ENCODE measurements at regions not wholly inside any gene's neighbourhood (a gene's known extent, or its start where the extent isn't known, plus 50 kb on each side); places are given as distances from the start of the nearest gene placed in this dataset.
"Not testable (repeated sequence)": the region's sequence is repeated elsewhere in the genome, so short reads cannot be mapped to it uniquely, and the experiment has no call there.

DNA sequence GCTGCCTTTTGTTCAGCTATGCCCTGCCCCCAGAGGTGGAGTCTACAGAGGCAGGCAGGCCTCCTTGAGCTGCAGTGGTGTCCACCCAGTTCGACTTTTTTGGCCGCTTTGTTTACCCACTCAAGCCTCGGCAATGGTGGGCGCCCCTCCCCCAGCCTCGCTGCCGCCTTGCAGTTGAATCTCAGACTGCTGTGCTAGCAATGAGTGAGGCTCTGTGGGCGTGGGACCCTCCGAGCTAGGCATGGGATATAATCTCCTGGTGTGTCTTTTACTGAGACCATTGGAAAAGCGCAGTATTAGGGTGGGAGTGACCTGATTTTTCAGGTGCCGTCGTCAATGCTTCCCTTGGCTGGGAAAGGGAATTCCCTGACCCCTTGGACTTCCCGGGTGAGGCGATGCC lies 279.3 kb downstream of the PTH2R start:
- DNase-seq (ENCODE audit: low spot score): not testable (repeated sequence)

GRCh38 chr2:208686665-208687064 lies 280.1 kb downstream of the PTH2R start:
- no peak for DNase-seq (ENCODE audit: low spot score)

- DNase-seq (ENCODE audit: low spot score): not testable (repeated sequence)
Measured at GRCh38 chr2:208687720-208688119, 281.1 kb downstream of the PTH2R start.

- DNase-seq (ENCODE audit: low spot score): no peak
Measured at GRCh38 chr2:208698114-208698513, 291.5 kb downstream of the PTH2R start.

DNA sequence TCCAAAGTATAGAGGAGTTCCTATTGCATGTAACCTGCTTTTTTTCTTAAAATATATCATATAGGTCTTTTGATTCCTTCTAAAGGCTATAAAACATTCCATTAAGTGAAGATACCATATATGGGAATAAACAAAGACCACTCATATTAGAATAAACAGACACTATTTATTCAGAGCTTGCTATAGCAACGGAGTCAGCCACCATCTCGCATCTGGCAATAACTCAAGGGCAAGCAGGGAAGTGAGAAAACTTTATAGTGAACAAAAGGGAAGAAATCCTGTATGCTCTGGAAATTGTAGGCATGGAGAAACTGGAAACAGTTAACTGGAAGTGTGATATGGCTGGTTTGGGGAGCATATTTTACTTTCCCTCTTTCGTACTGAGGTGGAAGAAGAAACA lies 301.9 kb downstream of the PTH2R start:
- no peak for DNase-seq (ENCODE audit: low spot score)

GRCh38 chr2:208711598-208711997 lies 305.0 kb downstream of the PTH2R start:
- no peak for DNase-seq (ENCODE audit: low spot score)

- no peak for DNase-seq (ENCODE audit: low spot score)
Measured at GRCh38 chr2:208713066-208713745, 306.6 kb downstream of the PTH2R start.

DNA sequence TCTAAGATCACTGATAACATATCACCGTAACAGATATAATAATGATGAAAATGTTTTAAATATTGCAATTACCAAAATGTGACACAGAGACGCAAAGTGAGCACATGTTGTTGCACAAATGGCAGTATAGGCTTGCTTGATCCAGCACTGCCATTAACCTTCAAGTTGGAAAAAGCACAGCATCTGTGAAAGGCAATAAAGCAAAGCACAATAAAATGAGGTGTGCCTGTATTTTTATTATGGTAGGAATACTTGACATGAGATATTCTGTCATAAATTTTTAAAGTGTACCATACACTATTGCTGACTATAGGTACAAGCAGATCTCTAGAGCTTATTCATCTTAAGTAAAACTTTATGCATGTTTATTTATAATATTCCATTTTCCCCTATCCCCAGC lies 312.2 kb downstream of the PTH2R start:
- no peak for DNase-seq (ENCODE audit: low spot score)

- DNase-seq (ENCODE audit: low spot score): no peak
Measured at GRCh38 chr2:208722731-208723130, 316.1 kb downstream of the PTH2R start.

DNA sequence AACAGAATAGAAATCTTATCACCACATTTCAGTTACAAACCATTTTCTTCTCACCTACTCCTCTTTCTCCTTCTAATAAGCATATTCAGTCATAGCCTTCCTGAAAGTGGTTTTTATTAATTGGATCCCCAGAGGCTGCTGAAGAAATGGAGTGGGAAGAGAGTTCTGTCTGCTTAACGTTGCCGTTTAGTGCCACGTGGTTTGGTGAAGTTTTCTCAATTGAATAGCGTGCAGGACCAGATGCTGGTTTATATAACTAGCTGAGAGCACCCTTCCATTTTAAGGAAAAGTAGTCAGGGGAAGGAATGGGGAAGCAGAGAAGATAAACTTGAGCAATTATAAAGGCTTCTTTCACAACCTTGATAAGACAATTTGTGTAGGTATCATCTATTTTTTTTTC lies 318.7 kb downstream of the PTH2R start:
- DNase-seq (ENCODE audit: low spot score): no peak

DNA sequence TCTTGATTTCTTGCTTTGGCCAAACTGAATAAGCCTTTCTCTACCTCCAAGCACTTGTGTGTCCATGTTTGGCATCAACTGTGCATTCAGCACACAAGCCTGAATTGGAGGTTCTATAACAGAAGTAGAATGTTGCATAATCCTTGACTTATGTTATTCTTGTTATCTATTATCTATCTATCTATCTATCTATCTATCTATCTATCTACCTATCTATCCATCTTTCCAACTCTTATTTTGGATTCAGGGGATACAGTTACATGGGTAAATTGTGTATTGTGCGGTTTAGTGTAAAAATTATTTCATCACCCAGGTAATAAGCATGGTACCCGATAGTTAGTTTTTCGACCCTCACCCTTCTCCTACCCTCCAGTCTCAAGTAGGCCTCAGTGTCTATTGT lies 319.6 kb downstream of the PTH2R start:
- no peak for DNase-seq (ENCODE audit: low spot score)

DNA sequence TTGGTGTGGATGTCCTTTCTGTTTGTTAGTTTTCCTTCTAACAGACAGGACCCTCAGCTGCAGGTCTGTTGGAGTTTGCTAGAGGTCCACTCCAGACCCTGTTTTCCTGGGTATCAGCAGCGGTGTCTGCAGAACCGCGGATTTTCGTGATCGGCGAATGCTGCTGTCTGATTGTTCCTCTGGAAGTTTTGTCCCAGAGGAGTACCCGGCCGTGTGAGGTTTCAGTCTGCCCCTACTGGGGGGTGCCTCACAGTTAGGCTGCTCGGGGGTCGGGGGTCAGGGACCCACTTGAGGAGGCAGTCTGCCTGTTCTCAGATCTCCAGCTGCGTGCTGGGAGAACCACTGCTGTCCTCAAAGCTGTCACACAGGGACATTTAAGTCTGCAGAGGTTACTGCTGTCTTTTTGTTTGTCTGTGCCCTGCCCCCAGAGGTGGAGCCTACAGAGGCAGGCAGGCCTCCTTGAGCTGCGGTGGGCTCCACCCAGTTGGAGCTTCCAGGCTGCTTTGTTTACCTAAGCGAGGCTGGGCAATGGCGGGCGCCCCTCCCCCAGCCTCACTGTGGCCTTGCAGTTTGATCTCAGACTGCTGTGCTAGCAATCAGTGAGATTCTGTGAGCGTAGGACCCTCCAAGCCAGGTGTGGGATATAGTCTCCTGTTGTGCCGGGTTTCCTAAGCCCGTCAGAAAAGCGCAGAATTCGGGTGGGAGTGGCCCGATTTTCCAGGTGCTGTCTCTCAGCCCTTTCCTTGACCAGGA lies 345.2 kb downstream of the PTH2R start:
- not testable (repeated sequence) for DNase-seq (ENCODE audit: low spot score)

- no peak for DNase-seq (ENCODE audit: low spot score)
Measured at GRCh38 chr2:208757364-208757763, 350.8 kb downstream of the PTH2R start.

DNA sequence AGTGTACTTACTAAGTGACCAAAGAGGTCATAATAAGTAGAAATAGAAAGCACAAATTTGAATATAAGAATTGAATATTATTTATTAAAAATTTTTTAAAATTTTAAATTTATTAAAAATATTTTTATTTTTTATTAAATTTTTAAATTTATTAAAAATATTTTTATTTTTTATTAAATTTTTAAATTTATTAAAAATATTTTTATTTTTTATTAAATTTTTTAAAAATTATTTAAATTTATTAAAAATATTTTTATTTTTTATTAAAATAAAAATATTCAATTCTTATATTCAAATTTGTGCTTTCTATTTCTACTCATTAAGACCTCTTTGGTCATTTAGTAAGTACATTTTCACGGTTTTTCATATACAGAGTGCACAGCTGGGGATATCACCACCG lies 366.5 kb downstream of the PTH2R start:
- not testable (repeated sequence) for DNase-seq (ENCODE audit: low spot score)

- no peak for DNase-seq (ENCODE audit: low spot score)
Measured at GRCh38 chr2:208781166-208781565, 374.6 kb downstream of the PTH2R start.

DNA sequence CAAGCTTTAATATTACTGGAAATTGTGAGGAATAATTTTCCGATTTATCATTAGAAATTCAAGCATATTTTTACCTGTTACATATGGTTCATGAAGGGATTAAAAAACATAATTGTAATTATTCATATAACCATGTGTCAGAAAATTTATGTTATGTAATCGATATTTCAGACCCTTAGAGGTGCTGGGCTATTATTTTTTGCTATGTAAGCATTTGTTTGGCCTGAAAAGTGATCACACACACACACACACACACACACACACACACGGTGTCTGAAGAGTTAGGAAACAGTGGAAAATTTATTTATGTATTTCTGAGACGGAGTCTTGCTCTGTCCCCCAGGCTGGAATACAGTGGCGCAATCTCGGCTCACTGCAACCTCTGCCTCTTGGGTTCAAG lies 375.5 kb downstream of the PTH2R start:
- DNase-seq (ENCODE audit: low spot score): no peak

DNA sequence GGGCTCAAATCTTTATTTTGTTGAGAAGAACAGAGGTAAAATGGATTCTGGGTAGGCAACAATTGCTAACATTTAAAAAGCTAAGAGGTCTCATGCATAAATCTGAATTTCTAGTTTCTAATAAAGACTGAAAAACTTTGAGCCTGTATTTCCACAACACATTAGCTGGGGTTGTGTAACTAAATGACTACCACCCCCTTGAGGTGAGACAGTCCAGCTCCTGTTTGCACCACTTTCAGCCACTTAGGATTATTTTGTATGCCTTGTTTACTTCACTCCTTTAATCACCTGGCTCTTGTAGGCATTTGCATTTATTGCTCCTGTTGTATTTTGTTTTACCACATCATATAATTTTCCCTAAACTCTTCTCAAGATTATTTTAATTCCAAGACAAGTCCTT lies 376.6 kb downstream of the PTH2R start:
- DNase-seq (ENCODE audit: low spot score): no peak

GRCh38 chr2:208784774-208785173 lies 378.2 kb downstream of the PTH2R start:
- DNase-seq (ENCODE audit: low spot score): not testable (repeated sequence)

GRCh38 chr2:208791257-208791656 lies 384.7 kb downstream of the PTH2R start:
- DNase-seq (ENCODE audit: low spot score): no peak

DNA sequence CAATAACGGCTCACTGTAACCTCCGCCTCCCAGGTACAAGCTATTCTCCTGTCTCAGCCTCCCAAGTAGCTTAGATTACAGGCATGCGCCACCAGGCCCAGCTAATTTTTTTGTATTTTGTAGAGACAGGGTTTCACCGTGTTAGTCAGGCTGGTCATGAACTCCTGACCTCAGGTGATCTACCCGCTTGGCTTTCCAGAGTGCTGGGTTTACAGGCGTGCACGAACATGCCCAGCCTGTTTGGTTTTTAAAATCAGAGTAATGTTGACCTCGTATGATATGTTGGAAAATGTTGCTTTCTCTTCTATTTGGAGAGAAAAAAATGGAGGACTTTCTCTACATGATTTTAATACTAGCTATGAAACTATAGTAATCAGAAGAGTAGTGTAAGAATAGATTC lies 386.2 kb downstream of the PTH2R start:
- no peak for DNase-seq (ENCODE audit: low spot score)

- no peak for DNase-seq (ENCODE audit: low spot score)
Measured at GRCh38 chr2:208793434-208793833, 386.8 kb downstream of the PTH2R start.

DNA sequence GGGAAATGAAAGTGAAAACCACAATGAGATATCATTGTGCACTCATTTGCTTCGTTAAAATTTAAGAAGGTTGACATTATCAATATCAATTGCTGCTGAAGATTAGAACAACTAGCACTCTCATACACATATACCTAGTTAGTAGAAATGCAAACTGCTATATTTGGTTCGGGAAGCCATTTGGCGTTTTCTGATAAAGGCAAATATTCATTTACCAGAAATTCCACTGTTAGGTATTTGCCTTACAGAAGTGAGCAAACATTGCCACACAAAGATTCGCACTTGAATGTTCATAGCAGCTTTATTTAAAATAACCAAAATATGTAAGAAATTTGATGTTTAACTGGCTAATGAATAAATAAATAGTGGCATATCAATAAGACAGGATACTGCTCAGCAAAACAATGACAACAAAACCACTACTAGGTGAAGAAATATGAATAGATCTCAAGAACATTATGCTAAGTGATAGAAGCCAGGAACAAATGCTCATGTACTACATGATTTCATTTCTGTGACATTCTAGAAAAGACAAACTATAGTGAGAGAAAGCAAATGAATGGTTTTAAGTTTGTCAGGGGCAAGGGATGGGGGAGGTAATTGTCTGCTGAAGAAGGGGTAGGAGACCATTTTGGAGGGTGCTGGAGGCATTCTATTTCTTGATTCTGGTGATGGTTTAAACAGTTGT lies 387.8 kb downstream of the PTH2R start:
- no peak for DNase-seq (ENCODE audit: low spot score)
